ENCODE measurements at regions not wholly inside any gene's neighbourhood (a gene's known extent, or its start where the extent isn't known, plus 50 kb on each side); places are given as distances from the start of the nearest gene placed in this dataset.

DNA sequence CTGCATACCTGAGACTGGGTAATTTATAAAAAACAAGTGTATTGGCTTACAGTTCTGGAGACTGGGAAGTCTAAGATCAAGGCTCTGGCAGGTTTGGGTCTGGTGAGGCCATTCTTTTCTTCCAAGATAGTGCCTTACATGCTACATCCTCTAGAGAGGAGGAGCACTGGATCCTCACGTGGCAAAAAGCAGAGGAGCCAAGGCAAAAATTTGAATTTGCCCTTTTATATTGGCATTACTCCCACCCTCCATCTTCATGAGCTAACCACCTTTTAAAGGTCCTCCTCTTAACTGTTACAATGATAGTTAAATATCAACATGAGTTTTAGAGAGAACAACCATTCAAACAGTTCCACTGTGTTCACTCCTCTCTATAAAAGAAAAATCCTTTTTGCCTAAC is 286.3 kb upstream of the SEL1L start:
- TF ChIP-seq NANOG (IDR thresholded peaks at IDR 0.05; ENCODE audit: borderline replicate concordance) (no peak), EZH2 (IDR thresholded peaks at IDR 0.05; ENCODE audit: low read depth, unreplicated experiment) (no peak), EZH2phosphoT487 (IDR thresholded peaks at IDR 0.05; ENCODE audit: unreplicated experiment) (no peak), JUNB (IDR thresholded peaks at IDR 0.05; ENCODE audit: unreplicated experiment) (no peak), POLR2AphosphoS5 (IDR thresholded peaks at IDR 0.05; ENCODE audit: low read depth) (no peak), ZNF331 (CRISPR knock-in tag; IDR thresholded peaks at IDR 0.05; ENCODE audit: low read depth) (no peak), ZNF114 (CRISPR knock-in tag; IDR thresholded peaks at IDR 0.05) (no peak), STAT1 (IDR thresholded peaks at IDR 0.05; ENCODE audit: unreplicated experiment) (no peak), CREB1 (CRISPR knock-in tag; IDR thresholded peaks at IDR 0.05; ENCODE audit: low read depth) (no peak)
- TF ChIP-seq, protein P1, sequence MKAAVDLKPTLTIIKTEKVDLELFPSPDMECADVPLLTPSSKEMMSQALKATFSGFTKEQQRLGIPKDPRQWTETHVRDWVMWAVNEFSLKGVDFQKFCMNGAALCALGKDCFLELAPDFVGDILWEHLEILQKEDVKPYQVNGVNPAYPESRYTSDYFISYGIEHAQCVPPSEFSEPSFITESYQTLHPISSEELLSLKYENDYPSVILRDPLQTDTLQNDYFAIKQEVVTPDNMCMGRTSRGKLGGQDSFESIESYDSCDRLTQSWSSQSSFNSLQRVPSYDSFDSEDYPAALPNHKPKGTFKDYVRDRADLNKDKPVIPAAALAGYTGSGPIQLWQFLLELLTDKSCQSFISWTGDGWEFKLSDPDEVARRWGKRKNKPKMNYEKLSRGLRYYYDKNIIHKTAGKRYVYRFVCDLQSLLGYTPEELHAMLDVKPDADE (IDR thresholded peaks at IDR 0.05) = no peak
- TF ChIP-seq, protein P2, sequence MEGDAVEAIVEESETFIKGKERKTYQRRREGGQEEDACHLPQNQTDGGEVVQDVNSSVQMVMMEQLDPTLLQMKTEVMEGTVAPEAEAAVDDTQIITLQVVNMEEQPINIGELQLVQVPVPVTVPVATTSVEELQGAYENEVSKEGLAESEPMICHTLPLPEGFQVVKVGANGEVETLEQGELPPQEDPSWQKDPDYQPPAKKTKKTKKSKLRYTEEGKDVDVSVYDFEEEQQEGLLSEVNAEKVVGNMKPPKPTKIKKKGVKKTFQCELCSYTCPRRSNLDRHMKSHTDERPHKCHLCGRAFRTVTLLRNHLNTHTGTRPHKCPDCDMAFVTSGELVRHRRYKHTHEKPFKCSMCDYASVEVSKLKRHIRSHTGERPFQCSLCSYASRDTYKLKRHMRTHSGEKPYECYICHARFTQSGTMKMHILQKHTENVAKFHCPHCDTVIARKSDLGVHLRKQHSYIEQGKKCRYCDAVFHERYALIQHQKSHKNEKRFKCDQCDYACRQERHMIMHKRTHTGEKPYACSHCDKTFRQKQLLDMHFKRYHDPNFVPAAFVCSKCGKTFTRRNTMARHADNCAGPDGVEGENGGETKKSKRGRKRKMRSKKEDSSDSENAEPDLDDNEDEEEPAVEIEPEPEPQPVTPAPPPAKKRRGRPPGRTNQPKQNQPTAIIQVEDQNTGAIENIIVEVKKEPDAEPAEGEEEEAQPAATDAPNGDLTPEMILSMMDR (conservative IDR thresholded peaks at IDR 0.05; ENCODE audit: low read depth in 2 of 2) = no peak
- TF ChIP-seq, protein P3, sequence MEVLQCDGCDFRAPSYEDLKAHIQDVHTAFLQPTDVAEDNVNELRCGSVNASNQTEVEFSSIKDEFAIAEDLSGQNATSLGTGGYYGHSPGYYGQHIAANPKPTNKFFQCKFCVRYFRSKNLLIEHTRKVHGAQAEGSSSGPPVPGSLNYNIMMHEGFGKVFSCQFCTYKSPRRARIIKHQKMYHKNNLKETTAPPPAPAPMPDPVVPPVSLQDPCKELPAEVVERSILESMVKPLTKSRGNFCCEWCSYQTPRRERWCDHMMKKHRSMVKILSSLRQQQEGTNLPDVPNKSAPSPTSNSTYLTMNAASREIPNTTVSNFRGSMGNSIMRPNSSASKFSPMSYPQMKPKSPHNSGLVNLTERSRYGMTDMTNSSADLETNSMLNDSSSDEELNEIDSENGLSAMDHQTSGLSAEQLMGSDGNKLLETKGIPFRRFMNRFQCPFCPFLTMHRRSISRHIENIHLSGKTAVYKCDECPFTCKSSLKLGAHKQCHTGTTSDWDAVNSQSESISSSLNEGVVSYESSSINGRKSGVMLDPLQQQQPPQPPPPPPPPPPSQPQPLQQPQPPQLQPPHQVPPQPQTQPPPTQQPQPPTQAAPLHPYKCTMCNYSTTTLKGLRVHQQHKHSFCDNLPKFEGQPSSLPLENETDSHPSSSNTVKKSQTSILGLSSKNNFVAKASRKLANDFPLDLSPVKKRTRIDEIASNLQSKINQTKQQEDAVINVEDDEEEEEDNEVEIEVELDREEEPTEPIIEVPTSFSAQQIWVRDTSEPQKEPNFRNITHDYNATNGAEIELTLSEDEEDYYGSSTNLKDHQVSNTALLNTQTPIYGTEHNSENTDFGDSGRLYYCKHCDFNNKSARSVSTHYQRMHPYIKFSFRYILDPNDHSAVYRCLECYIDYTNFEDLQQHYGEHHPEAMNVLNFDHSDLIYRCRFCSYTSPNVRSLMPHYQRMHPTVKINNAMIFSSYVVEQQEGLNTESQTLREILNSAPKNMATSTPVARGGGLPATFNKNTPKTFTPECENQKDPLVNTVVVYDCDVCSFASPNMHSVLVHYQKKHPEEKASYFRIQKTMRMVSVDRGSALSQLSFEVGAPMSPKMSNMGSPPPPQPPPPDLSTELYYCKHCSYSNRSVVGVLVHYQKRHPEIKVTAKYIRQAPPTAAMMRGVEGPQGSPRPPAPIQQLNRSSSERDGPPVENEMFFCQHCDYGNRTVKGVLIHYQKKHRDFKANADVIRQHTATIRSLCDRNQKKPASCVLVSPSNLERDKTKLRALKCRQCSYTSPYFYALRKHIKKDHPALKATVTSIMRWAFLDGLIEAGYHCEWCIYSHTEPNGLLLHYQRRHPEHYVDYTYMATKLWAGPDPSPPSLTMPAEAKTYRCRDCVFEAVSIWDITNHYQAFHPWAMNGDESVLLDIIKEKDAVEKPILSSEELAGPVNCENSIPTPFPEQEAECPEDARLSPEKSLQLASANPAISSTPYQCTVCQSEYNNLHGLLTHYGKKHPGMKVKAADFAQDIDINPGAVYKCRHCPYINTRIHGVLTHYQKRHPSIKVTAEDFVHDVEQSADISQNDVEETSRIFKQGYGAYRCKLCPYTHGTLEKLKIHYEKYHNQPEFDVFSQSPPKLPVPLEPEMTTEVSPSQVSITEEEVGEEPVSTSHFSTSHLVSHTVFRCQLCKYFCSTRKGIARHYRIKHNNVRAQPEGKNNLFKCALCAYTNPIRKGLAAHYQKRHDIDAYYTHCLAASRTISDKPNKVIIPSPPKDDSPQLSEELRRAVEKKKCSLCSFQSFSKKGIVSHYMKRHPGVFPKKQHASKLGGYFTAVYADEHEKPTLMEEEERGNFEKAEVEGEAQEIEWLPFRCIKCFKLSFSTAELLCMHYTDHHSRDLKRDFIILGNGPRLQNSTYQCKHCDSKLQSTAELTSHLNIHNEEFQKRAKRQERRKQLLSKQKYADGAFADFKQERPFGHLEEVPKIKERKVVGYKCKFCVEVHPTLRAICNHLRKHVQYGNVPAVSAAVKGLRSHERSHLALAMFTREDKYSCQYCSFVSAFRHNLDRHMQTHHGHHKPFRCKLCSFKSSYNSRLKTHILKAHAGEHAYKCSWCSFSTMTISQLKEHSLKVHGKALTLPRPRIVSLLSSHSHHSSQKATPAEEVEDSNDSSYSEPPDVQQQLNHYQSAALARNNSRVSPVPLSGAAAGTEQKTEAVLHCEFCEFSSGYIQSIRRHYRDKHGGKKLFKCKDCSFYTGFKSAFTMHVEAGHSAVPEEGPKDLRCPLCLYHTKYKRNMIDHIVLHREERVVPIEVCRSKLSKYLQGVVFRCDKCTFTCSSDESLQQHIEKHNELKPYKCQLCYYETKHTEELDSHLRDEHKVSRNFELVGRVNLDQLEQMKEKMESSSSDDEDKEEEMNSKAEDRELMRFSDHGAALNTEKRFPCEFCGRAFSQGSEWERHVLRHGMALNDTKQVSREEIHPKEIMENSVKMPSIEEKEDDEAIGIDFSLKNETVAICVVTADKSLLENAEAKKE (CRISPR knock-in tag; IDR thresholded peaks at IDR 0.05) = no peak
- TF ChIP-seq, protein P4, sequence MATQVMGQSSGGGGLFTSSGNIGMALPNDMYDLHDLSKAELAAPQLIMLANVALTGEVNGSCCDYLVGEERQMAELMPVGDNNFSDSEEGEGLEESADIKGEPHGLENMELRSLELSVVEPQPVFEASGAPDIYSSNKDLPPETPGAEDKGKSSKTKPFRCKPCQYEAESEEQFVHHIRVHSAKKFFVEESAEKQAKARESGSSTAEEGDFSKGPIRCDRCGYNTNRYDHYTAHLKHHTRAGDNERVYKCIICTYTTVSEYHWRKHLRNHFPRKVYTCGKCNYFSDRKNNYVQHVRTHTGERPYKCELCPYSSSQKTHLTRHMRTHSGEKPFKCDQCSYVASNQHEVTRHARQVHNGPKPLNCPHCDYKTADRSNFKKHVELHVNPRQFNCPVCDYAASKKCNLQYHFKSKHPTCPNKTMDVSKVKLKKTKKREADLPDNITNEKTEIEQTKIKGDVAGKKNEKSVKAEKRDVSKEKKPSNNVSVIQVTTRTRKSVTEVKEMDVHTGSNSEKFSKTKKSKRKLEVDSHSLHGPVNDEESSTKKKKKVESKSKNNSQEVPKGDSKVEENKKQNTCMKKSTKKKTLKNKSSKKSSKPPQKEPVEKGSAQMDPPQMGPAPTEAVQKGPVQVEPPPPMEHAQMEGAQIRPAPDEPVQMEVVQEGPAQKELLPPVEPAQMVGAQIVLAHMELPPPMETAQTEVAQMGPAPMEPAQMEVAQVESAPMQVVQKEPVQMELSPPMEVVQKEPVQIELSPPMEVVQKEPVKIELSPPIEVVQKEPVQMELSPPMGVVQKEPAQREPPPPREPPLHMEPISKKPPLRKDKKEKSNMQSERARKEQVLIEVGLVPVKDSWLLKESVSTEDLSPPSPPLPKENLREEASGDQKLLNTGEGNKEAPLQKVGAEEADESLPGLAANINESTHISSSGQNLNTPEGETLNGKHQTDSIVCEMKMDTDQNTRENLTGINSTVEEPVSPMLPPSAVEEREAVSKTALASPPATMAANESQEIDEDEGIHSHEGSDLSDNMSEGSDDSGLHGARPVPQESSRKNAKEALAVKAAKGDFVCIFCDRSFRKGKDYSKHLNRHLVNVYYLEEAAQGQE (IDR thresholded peaks at IDR 0.05; ENCODE audit: unreplicated experiment) = no peak
- H3K27ac Mint-ChIP-seq = no peak overlapping the region
- H2AFZ ChIP-seq = no peak overlapping the region

More for the DNA sequence above, 286.3 kb upstream of the SEL1L start:
- peaks cover 89% of the 10 kb centered on the region for H3K9me3 Mint-ChIP-seq
- H3K4me2 ChIP-seq = no peak overlapping the region
- no peak overlapping the region for H3K4me3 ChIP-seq
- H3K27ac ChIP-seq (ENCODE audit: low read depth) = no peak overlapping the region
- no peaks in the 10 kb centered on the region for H3F3A ChIP-seq (replicated peaks; ENCODE audit: low read depth)
- H3K4me3 Mint-ChIP-seq = no peak overlapping the region
- H3K79me2 ChIP-seq (replicated peaks; ENCODE audit: insufficient read depth) = no peaks in the 10 kb centered on the region
- peaks cover 9% of the 10 kb centered on the region; the same call in 1 of the 2 replicates for H3K36me3 ChIP-seq (ENCODE audit: insufficient read depth)
- H3K9me2 ChIP-seq (ENCODE audit: insufficient read depth) = peaks cover 6% of the 10 kb centered on the region
- DNase-seq (ENCODE audit: low spot score) (no peak), ATAC-seq (no peak)
- no peaks in the 10 kb centered on the region for H3K4me1 Mint-ChIP-seq
- peaks cover 27% of the 10 kb centered on the region for H3K36me3 Mint-ChIP-seq (ENCODE audit: low read depth)
- no peaks in the 10 kb centered on the region for H3K27me3 ChIP-seq (ENCODE audit: insufficient read depth)
- peaks cover 1% of the 10 kb centered on the region for H3K27me3 Mint-ChIP-seq (ENCODE audit: insufficient read depth, low read depth, poor library complexity)
- no peaks in the 10 kb centered on the region for H4K20me1 ChIP-seq (replicated peaks; ENCODE audit: insufficient read depth)
- peaks cover 13% of the 10 kb centered on the region; the same call in 1 of the 2 replicates for H3K4me1 ChIP-seq (ENCODE audit: insufficient read depth)

All from GM23338 (cell line).